Activated gamma-delta T cell (primary cell): ENCODE measurements at regions not wholly inside any gene's neighbourhood (a gene's known extent, or its start where the extent isn't known, plus 50 kb on each side); places are given as distances from the start of the nearest gene placed in this dataset.

Source experiments
- DNase-seq: peaks from one replicate; lab custom pipeline; 2025; lab: John Stamatoyannopoulos, UW

GRCh38 chr10:43781480-43782361 is 133.0 kb upstream of the ZNF32 start:
- DNase-seq, result no peak

- no peak for DNase-seq
Measured at GRCh38 chr10:43778571-43778970, 129.9 kb upstream of the ZNF32 start.

GRCh38 chr10:43775384-43775783 is 126.7 kb upstream of the ZNF32 start:
- DNase-seq, result no peak

- DNase-seq, result no peak
Measured at GRCh38 chr10:43774234-43774769, 125.6 kb upstream of the ZNF32 start.

GRCh38 chr10:43773736-43774135 is 125.1 kb upstream of the ZNF32 start:
- no peak for DNase-seq

GRCh38 chr10:43772171-43772570 is 123.5 kb upstream of the ZNF32 start:
- DNase-seq, result no peak

- DNase-seq, result no peak
Measured at GRCh38 chr10:43771675-43772074, 123.0 kb upstream of the ZNF32 start.

GRCh38 chr10:43765516-43765915 is 116.8 kb upstream of the ZNF32 start:
- no peak for DNase-seq

- DNase-seq, result no peak
Measured at GRCh38 chr10:43763846-43764245, 115.2 kb upstream of the ZNF32 start.

- DNase-seq, result no peak
Measured at GRCh38 chr10:43760514-43760913, 111.8 kb upstream of the ZNF32 start.

GRCh38 chr10:43759216-43759615 is 110.5 kb upstream of the ZNF32 start:
- no peak for DNase-seq

GRCh38 chr10:43756341-43756740 is 107.7 kb upstream of the ZNF32 start:
- no peak for DNase-seq

GRCh38 chr10:43754569-43755260 is 106.0 kb upstream of the ZNF32 start:
- no peak for DNase-seq

- DNase-seq, result no peak
Measured at GRCh38 chr10:43753397-43754061, 104.8 kb upstream of the ZNF32 start.

- no peak for DNase-seq
Measured at GRCh38 chr10:43752682-43753081, 104.0 kb upstream of the ZNF32 start.

GRCh38 chr10:43751646-43752045 is 103.0 kb upstream of the ZNF32 start:
- no peak for DNase-seq

GRCh38 chr10:43749940-43750552 is 101.4 kb upstream of the ZNF32 start:
- DNase-seq, result no peak

- DNase-seq, result no peak
Measured at GRCh38 chr10:43749145-43749576, 100.5 kb upstream of the ZNF32 start.

- no peak for DNase-seq
Measured at GRCh38 chr10:43748560-43748959, 99.9 kb upstream of the ZNF32 start.

- DNase-seq, result no peak
Measured at GRCh38 chr10:43746906-43747305, 98.2 kb upstream of the ZNF32 start.

- DNase-seq, result no peak
Measured at GRCh38 chr10:43739161-43739560, 90.5 kb upstream of the ZNF32 start.

GRCh38 chr10:43737003-43737402 is 88.3 kb upstream of the ZNF32 start:
- no peak for DNase-seq
